ENCODE measurements at regions not wholly inside any gene's neighbourhood (a gene's known extent, or its start where the extent isn't known, plus 50 kb on each side); places are given as distances from the start of the nearest gene placed in this dataset.
"Not testable (repeated sequence)": the region's sequence is repeated elsewhere in the genome, so short reads cannot be mapped to it uniquely, and the experiment has no call there.

GRCh38 chr1:244291236-244292201, 160.2 kb downstream of the ADSS2 start:
- in situ Hi-C loops (cut with HindIII; ENCODE audit: low sequenced_read_pairs), result no loop called here

- in situ Hi-C loops (cut with HindIII; ENCODE audit: low sequenced_read_pairs), result no loop called here
Observed at GRCh38 chr1:244294599-244295224, 157.0 kb downstream of the ADSS2 start.

GRCh38 chr1:244296003-244296402, 155.7 kb downstream of the ADSS2 start:
- in situ Hi-C loops (cut with HindIII; ENCODE audit: low sequenced_read_pairs), result no loop called here

- in situ Hi-C loops (cut with HindIII; ENCODE audit: low sequenced_read_pairs), result no loop called here
Observed at GRCh38 chr1:244296447-244296846, 155.3 kb downstream of the ADSS2 start.

- in situ Hi-C loops (cut with HindIII; ENCODE audit: low sequenced_read_pairs), result no loop called here
Observed at GRCh38 chr1:244297087-244297486, 154.6 kb downstream of the ADSS2 start.

- in situ Hi-C loops (cut with HindIII; ENCODE audit: low sequenced_read_pairs), result no loop called here
Observed at GRCh38 chr1:244297616-244298015, 154.1 kb downstream of the ADSS2 start.

- in situ Hi-C loops (cut with HindIII; ENCODE audit: low sequenced_read_pairs), result not testable (repeated sequence)
Observed at GRCh38 chr1:244300029-244300375, 151.7 kb downstream of the ADSS2 start.

- in situ Hi-C loops (cut with HindIII; ENCODE audit: low sequenced_read_pairs), result no loop called here
Observed at GRCh38 chr1:244301595-244302130, 150.0 kb downstream of the ADSS2 start.

GRCh38 chr1:244302876-244303609, 148.7 kb downstream of the ADSS2 start:
- in situ Hi-C loops (cut with HindIII; ENCODE audit: low sequenced_read_pairs), result no loop called here

- in situ Hi-C loops (cut with HindIII; ENCODE audit: low sequenced_read_pairs), result no loop called here
Observed at GRCh38 chr1:244303610-244303969, 148.1 kb downstream of the ADSS2 start.

- in situ Hi-C loops (cut with HindIII; ENCODE audit: low sequenced_read_pairs), result no loop called here
Observed at GRCh38 chr1:244304156-244304555, 147.6 kb downstream of the ADSS2 start.

- in situ Hi-C loops (cut with HindIII; ENCODE audit: low sequenced_read_pairs), result no loop called here
Observed at GRCh38 chr1:244304656-244305055, 147.1 kb downstream of the ADSS2 start.

GRCh38 chr1:244305776-244306341, 145.8 kb downstream of the ADSS2 start:
- in situ Hi-C loops (cut with HindIII; ENCODE audit: low sequenced_read_pairs), result no loop called here

GRCh38 chr1:244306544-244306943, 145.2 kb downstream of the ADSS2 start:
- in situ Hi-C loops (cut with HindIII; ENCODE audit: low sequenced_read_pairs), result no loop called here

GRCh38 chr1:244309191-244309590, 142.5 kb downstream of the ADSS2 start:
- in situ Hi-C loops (cut with HindIII; ENCODE audit: low sequenced_read_pairs), result not testable (repeated sequence)

GRCh38 chr1:244311784-244312532, 139.8 kb downstream of the ADSS2 start:
- in situ Hi-C loops (cut with HindIII; ENCODE audit: low sequenced_read_pairs), result no loop called here

- in situ Hi-C loops (cut with HindIII; ENCODE audit: low sequenced_read_pairs), result no loop called here
Observed at GRCh38 chr1:244313346-244313745, 138.4 kb downstream of the ADSS2 start.

- in situ Hi-C loops (cut with HindIII; ENCODE audit: low sequenced_read_pairs), result no loop called here
Observed at GRCh38 chr1:244314921-244315559, 136.7 kb downstream of the ADSS2 start.

- in situ Hi-C loops (cut with HindIII; ENCODE audit: low sequenced_read_pairs), result no loop called here
Observed at GRCh38 chr1:244315996-244316395, 135.7 kb downstream of the ADSS2 start.

GRCh38 chr1:244316407-244316806, 135.3 kb downstream of the ADSS2 start:
- in situ Hi-C loops (cut with HindIII; ENCODE audit: low sequenced_read_pairs), result no loop called here
